ENCODE measurements at regions not wholly inside any gene's neighbourhood (a gene's known extent, or its start where the extent isn't known, plus 50 kb on each side); places are given as distances from the start of the nearest gene placed in this dataset.

DNA sequence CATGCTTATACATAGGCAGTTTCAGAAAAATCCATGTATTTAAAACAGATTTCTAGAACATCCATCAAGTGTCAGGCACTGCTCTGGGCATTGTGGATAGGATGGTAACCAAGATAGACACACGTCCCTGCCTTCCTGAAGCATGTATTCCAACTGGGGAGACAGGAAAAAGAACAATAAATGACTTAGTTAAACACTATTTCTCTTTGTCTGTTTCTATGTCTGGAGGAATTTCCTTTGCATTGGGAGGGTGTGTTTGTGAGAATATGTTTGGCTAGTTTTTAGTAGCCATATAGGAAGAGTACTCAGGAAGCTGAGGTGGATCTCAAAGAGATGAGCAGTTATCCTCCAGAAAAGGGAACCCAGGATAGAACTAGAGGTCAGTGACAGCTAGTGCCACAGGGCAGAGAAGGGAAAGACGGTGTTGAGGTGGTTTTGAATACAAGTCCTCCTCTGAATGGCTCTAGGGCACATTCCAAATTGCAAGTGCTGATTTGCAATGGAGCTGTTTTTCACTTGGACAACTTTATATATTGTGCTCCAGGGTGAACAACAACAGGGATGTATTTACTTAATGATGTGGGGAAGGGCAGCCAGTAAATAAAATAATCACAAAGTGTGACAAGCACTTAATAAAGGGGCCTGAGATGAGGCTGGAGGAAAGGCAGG, 144.7 kb upstream of the SHB start:
- TF ChIP-seq POLR2AphosphoS5 (IDR thresholded peaks at IDR 0.05; ENCODE audit: low read depth, low read length) (no peak), TAF1 (IDR thresholded peaks at IDR 0.05; ENCODE audit: low read depth, low read length) (no peak), POLR2A (IDR thresholded peaks at IDR 0.05; ENCODE audit: low read depth, low read length) (no peak), SPI1 (IDR thresholded peaks at IDR 0.05; ENCODE audit: low read depth, low read length) (no peak), POU2F2 (IDR thresholded peaks at IDR 0.05; ENCODE audit: low read depth, low read length) (no peak), PAX5 (IDR thresholded peaks at IDR 0.05; ENCODE audit: insufficient read depth, low read length, severe bottlenecking) (no peak)
